Dendritic cell treated with granulocyte-macrophage colony-stimulating factor and Interleukin-4, amounts not matched to agents 40 ng/mL and 50 ng/mL, for 4 days (primary cell): ENCODE measurements at regions not wholly inside any gene's neighbourhood (a gene's known extent, or its start where the extent isn't known, plus 50 kb on each side); places are given as distances from the start of the nearest gene placed in this dataset.
"Not testable (repeated sequence)": the region's sequence is repeated elsewhere in the genome, so short reads cannot be mapped to it uniquely, and the experiment has no call there.

Experiments
- H3K27ac Mint-ChIP-seq: one replicate; pipeline ENCODE4 v1.8.0; 2022; ENCODE audit warnings: mild to moderate bottlenecking, mixed read lengths
- H3K27me3 Mint-ChIP-seq: one replicate; pipeline ENCODE4 v1.8.0; 2022; ENCODE audit warnings: mild to moderate bottlenecking, mixed read lengths
- H3K36me3 Mint-ChIP-seq: one replicate; pipeline ENCODE4 v1.8.0; 2022; ENCODE audit warnings: low read depth, mixed read lengths
- H3K4me1 Mint-ChIP-seq: one replicate; pipeline ENCODE4 v1.8.0; 2022; ENCODE audit warnings: low read depth, mixed read lengths
- H3K4me3 Mint-ChIP-seq: one replicate; pipeline ENCODE4 v1.8.0; 2022; ENCODE audit warnings: mild to moderate bottlenecking, moderate library complexity, mixed read lengths
- H3K9me3 Mint-ChIP-seq: one replicate; pipeline ENCODE4 v1.8.0; 2022; ENCODE audit warnings: mixed read lengths
- intact Hi-C: fragments of 100-400 bp; cut with micrococcal nuclease; formaldehyde crosslinking; loops from one replicate; pipeline ENCODE4 v1.15.0; 2022

DNA sequence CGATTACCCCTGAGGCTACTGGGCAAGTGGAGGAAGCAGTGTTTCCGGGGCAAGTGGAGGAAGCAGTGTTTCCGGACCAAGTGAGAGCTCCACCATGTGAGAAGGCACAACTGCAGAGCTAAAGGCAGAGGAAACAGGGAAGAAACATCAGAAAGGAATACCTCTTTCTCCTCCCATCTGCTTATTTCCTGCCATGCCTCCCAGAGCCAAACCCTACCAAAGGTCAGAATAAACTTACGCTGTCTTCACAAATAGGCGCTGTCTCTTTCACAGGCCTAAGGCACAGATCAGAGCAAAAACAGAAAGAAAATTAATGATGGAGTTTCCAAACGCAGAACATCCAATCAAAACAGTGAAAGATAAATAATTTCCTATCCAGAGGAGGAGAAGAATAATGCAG is 153.0 kb downstream of the ATOH1 start:
- H3K36me3 Mint-ChIP-seq = no peaks in the 10 kb centered on the region
- no peaks in the 10 kb centered on the region for H3K27me3 Mint-ChIP-seq
- intact Hi-C loops = no loop called here
- no peak overlapping the region for H3K4me3 Mint-ChIP-seq
- H3K4me1 Mint-ChIP-seq = no peaks in the 10 kb centered on the region
- no peak overlapping the region for H3K27ac Mint-ChIP-seq
- peaks cover 50% of the 10 kb centered on the region for H3K9me3 Mint-ChIP-seq

DNA sequence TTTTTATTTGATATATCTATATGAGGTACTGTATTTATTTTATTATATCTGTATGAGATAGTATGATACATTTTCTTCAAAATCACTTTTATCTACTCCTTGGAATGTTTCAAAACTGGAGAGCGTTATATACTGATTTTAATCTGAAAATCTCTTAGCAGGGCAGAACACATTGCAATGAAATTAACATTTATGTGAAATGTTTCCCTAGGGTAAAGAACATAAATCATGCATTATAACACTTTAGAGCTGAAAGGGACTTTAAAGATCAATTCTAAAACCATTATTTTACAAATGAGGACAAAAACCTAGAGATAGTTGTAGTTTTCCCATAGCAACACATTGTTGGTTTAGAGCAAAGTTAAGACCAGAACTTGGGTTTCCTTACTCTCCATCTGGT is 153.7 kb downstream of the ATOH1 start:
- Mint-ChIP-seq H3K27me3 (no peaks in the 10 kb centered on the region), H3K36me3 (no peaks in the 10 kb centered on the region), H3K27ac (no peak overlapping the region), H3K4me3 (no peak overlapping the region), H3K4me1 (no peaks in the 10 kb centered on the region), H3K9me3 (peaks cover 43% of the 10 kb centered on the region)
- intact Hi-C loops = no loop called here

- intact Hi-C loops = no loop called here
- H3K27me3 Mint-ChIP-seq = no peaks in the 10 kb centered on the region
- no peaks in the 10 kb centered on the region for H3K36me3 Mint-ChIP-seq
- peaks cover 38% of the 10 kb centered on the region for H3K9me3 Mint-ChIP-seq
- no peak overlapping the region for H3K27ac Mint-ChIP-seq
- no peaks in the 10 kb centered on the region for H3K4me1 Mint-ChIP-seq
- no peak overlapping the region for H3K4me3 Mint-ChIP-seq
Measured at GRCh38 chr4:93983140-93983539, 154.6 kb downstream of the ATOH1 start.

DNA sequence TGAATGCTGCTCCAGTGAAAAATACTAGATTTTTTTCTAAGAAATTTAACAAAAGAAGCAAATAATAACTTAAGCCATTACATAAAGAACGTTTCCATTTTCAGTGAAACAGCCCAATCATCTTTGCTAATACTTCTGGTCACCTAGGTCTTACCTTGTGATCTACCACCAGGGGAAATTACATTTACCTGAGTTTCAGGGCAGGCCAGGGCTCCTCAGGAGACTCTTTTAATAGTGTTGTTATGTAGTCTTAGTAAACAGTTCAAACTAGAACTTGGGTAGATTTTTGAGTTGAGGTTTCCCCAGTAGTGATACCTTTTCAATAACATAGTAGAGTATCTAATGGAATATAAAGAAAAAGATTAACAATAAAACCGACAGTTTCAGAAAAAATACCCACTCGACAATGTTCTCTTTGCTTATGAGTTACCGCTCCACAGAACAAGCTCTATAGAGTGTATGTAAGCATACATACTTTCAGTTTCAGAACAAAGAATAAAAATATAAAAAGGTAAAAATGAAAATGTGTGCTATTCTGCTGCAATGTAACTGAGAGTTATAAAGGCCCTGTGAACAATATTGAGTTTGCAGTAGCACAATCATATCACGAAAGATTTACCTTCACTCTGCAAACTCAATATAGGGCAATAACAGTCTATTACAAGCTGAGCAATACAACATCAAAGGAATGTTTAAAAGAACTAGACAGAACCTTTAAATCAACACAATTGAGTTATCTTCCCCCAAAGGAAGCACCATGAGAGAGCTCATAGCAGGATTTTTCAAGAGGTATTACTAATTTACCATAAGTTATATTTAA is 165.8 kb downstream of the ATOH1 start:
- no peaks in the 10 kb centered on the region for H3K27me3 Mint-ChIP-seq
- no peaks in the 10 kb centered on the region for H3K4me1 Mint-ChIP-seq
- H3K4me3 Mint-ChIP-seq = no peak overlapping the region
- H3K9me3 Mint-ChIP-seq = no peaks in the 10 kb centered on the region
- intact Hi-C loops = no loop called here
- H3K36me3 Mint-ChIP-seq = no peaks in the 10 kb centered on the region
- no peak overlapping the region for H3K27ac Mint-ChIP-seq

DNA sequence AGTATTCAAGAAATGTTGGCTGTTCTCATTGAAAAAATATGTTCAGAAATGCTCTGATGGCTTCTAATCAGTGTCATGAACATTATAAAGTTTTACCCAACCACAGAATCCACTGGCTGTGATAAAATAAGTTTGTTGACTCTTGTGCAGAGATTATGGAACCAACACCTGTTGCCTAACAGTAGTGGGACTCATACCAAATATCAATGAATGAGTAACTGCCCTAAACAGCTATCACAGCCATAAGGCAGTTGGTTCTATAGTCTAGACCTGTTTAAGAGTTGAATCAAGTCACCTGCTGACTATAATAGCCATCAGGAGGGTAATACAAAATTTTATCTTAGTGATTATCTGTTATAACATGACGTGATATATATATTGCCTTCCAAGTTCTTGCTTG is 168.3 kb downstream of the ATOH1 start:
- Mint-ChIP-seq H3K36me3 (no peaks in the 10 kb centered on the region), H3K27me3 (no peaks in the 10 kb centered on the region), H3K4me3 (no peak overlapping the region), H3K4me1 (no peaks in the 10 kb centered on the region), H3K27ac (no peak overlapping the region), H3K9me3 (no peaks in the 10 kb centered on the region)
- intact Hi-C loops = no loop called here

DNA sequence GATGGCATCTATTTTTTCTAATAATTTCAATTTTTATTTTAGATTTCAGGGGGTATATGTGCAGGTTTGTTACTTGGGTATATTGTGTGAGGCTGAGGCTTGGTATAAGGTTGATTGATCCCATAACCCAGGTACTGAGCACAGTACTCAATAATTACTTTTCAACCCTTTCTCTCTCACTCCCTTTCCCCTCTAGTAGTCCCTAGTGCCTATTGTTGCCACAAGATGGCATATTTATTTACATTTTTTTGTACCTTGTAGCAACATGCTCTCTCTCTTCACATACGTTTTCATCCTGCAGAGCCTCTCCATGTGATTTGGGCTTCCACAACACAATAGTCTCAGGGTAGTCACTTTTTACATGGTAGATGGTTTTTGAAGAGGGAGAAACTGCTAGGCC is 172.0 kb downstream of the ATOH1 start:
- H3K27me3 Mint-ChIP-seq = no peaks in the 10 kb centered on the region

DNA sequence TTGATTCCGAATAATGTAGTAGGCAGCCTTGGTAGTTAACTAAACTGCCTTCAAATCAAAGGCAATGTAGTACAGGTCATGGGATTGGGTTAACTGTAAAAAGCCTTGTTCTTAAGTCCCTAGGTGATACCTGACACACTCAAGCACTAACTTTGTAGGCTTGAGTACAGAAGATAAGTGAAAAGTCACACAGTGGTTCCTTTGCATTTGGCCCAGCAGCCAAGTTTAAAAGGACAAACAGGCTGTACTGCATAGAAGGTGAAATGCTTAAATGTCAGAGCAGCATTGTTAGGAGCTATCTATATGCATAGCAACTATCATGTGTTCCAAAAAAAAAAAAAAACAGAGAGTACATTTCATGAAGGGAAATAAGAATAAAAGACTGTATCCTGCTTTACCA is 178.4 kb downstream of the ATOH1 start:
- intact Hi-C loops = no loop called here
- no peak overlapping the region for H3K27ac Mint-ChIP-seq
- no peaks in the 10 kb centered on the region for H3K9me3 Mint-ChIP-seq
- no peaks in the 10 kb centered on the region for H3K27me3 Mint-ChIP-seq
- no peaks in the 10 kb centered on the region for H3K4me1 Mint-ChIP-seq
- H3K36me3 Mint-ChIP-seq = no peaks in the 10 kb centered on the region
- no peak overlapping the region for H3K4me3 Mint-ChIP-seq

More for the DNA sequence above, 172.0 kb downstream of the ATOH1 start:
- Mint-ChIP-seq H3K9me3 (no peaks in the 10 kb centered on the region), H3K4me3 (no peak overlapping the region), H3K27ac (no peak overlapping the region), H3K4me1 (no peaks in the 10 kb centered on the region), H3K36me3 (no peaks in the 10 kb centered on the region)
- intact Hi-C loops = no loop called here

GRCh38 chr4:94011190-94011589 is 182.6 kb downstream of the ATOH1 start:
- Mint-ChIP-seq H3K4me3 (no peak overlapping the region), H3K4me1 (no peaks in the 10 kb centered on the region), H3K27me3 (no peaks in the 10 kb centered on the region), H3K9me3 (no peaks in the 10 kb centered on the region), H3K36me3 (no peaks in the 10 kb centered on the region), H3K27ac (no peak overlapping the region)
- intact Hi-C loops = no loop called here

- H3K9me3 Mint-ChIP-seq = no peaks in the 10 kb centered on the region
- H3K4me3 Mint-ChIP-seq = no peak overlapping the region
- no peaks in the 10 kb centered on the region for H3K36me3 Mint-ChIP-seq
- intact Hi-C loops = no loop called here
- no peaks in the 10 kb centered on the region for H3K4me1 Mint-ChIP-seq
- no peaks in the 10 kb centered on the region for H3K27me3 Mint-ChIP-seq
- H3K27ac Mint-ChIP-seq = no peak overlapping the region
Measured at GRCh38 chr4:94014484-94015136, 186.1 kb downstream of the ATOH1 start.

GRCh38 chr4:94015956-94016355 is 187.4 kb downstream of the ATOH1 start:
- H3K36me3 Mint-ChIP-seq = no peaks in the 10 kb centered on the region
- H3K27ac Mint-ChIP-seq = no peak overlapping the region
- intact Hi-C loops = no loop called here
- no peaks in the 10 kb centered on the region for H3K9me3 Mint-ChIP-seq
- no peaks in the 10 kb centered on the region for H3K27me3 Mint-ChIP-seq
- H3K4me3 Mint-ChIP-seq = no peak overlapping the region
- no peaks in the 10 kb centered on the region for H3K4me1 Mint-ChIP-seq

DNA sequence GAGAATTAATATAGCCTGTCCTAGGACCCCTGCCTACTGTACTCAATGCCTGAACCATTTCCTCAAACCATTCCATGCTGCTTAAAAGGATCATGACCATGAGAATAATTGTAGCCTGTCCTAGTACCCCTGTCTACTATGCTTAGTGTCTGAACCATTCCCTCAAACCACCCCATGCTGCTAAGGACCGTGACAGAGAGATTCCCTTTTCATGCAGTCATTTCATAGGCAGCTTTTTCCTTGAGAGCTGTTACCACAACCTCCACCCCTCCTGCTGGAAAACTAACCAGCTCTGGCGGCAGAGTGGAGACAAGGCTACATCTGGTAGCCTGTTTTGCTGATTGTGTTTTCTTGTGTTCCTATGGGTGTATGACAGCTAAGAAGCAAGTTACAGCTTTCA is 174.9 kb upstream of the SMARCAD1 start:
- Mint-ChIP-seq H3K9me3 (no peaks in the 10 kb centered on the region), H3K27ac (no peak overlapping the region)

DNA sequence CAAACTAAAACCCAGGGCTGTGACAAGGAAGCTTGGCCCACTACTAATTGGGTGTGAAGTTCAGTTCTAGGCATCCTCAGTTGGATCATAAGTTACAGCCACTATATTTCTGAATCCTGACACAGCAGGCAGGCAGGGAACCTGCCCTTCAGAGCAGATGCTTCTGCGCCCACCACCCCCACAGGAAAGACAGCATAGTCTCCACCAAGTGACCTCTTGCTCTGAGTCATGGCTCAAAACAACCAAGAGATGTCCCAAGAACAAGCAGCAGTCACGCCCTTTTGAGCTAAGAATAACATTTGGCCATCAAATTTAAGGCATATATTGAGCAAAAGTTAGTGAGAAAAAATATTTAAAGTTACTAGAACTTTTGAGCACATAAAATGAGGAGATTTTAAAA is 170.7 kb upstream of the SMARCAD1 start:
- peaks cover 5% of the 10 kb centered on the region for H3K9me3 Mint-ChIP-seq
- no peaks in the 10 kb centered on the region for H3K36me3 Mint-ChIP-seq
- no peaks in the 10 kb centered on the region for H3K4me1 Mint-ChIP-seq
- H3K4me3 Mint-ChIP-seq = no peak overlapping the region
- H3K27ac Mint-ChIP-seq = no peak overlapping the region
- intact Hi-C loops = no loop called here
- H3K27me3 Mint-ChIP-seq = no peaks in the 10 kb centered on the region

More for the DNA sequence above, 174.9 kb upstream of the SMARCAD1 start:
- no peaks in the 10 kb centered on the region for H3K4me1 Mint-ChIP-seq
- H3K36me3 Mint-ChIP-seq = no peaks in the 10 kb centered on the region
- no peaks in the 10 kb centered on the region for H3K27me3 Mint-ChIP-seq
- no peak overlapping the region for H3K4me3 Mint-ChIP-seq
- intact Hi-C loops = no loop called here

DNA sequence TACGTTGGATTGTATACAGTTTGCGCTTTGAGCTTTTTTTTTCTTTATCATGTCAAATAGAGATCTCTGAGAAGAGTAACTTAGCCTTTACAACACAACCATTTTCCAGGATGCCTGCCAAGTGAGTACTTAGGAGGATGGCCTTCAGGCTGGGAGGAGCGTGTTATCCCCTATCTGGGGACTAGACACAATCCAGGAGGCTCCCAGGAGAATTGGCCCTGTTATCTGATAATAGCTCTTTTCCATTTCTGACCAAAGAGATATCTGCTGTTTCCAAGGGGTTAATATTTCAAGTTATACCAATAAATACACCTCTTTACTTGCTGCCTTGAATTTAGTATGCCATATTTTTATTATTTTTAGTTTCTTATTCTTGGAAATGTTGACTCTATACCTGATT is 169.5 kb upstream of the SMARCAD1 start:
- Mint-ChIP-seq H3K4me1 (no peaks in the 10 kb centered on the region), H3K27ac (no peak overlapping the region), H3K4me3 (no peak overlapping the region), H3K9me3 (peaks cover 5% of the 10 kb centered on the region), H3K27me3 (no peaks in the 10 kb centered on the region), H3K36me3 (no peaks in the 10 kb centered on the region)
- intact Hi-C loops = no loop called here

- intact Hi-C loops = no loop called here
- Mint-ChIP-seq H3K4me3 (no peak overlapping the region), H3K27ac (no peak overlapping the region)
Measured at GRCh38 chr4:94039226-94039625, 168.4 kb upstream of the SMARCAD1 start.

DNA sequence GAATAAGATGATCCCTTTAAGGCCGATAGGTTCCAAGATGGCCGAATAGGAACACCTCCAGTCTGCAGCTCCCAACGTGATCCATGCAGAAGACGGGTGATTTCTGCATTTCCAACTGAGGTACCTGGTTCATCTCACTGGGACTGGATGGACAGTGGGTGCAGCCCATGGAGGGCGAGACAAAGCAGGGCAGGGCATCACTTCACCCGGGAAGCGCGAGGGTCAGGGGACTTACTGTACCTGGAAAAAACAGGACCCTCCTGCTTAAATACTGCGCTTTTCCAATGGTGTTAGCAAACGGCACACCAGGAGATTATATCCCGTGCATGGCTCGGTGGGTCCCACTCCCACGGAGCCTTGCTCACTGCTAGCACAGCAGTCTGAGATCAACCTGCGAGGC is 163.2 kb upstream of the SMARCAD1 start:
- H3K9me3 Mint-ChIP-seq = peaks cover 47% of the 10 kb centered on the region

More at GRCh38 chr4:94039226-94039625, 168.4 kb upstream of the SMARCAD1 start:
- H3K9me3 Mint-ChIP-seq = peaks cover 6% of the 10 kb centered on the region
- H3K36me3 Mint-ChIP-seq = no peaks in the 10 kb centered on the region
- no peaks in the 10 kb centered on the region for H3K27me3 Mint-ChIP-seq
- H3K4me1 Mint-ChIP-seq = no peaks in the 10 kb centered on the region

More for the DNA sequence above, 163.2 kb upstream of the SMARCAD1 start:
- H3K27ac Mint-ChIP-seq, H3K36me3 Mint-ChIP-seq, intact Hi-C loops, H3K4me3 Mint-ChIP-seq, H3K4me1 Mint-ChIP-seq, H3K27me3 Mint-ChIP-seq: not testable (repeated sequence)
